ENCODE measurements at regions not wholly inside any gene's neighbourhood (a gene's known extent, or its start where the extent isn't known, plus 50 kb on each side); places are given as distances from the start of the nearest gene placed in this dataset.

- H3K4me3 ChIP-seq (ENCODE audit: low read length): no peak overlapping the region
- TF ChIP-seq CTCF (conservative IDR thresholded peaks at IDR 0.05; ENCODE audit: low read depth, low read length): no peak
- DNase-seq (ENCODE audit: low read depth): no peak
These were observed 1115.8 kb upstream of the ATXN7L3B start for GRCh38 chr12:73421832-73422231.

- TF ChIP-seq CTCF (conservative IDR thresholded peaks at IDR 0.05; ENCODE audit: low read depth, low read length): no peak
- no peak overlapping the region for H3K4me3 ChIP-seq (ENCODE audit: low read length)
- no peak for DNase-seq (ENCODE audit: low read depth)
These were observed 1113.2 kb upstream of the ATXN7L3B start for GRCh38 chr12:73424484-73424883.

GRCh38 chr12:73445658-73446324 lies 1091.8 kb upstream of the ATXN7L3B start:
- TF ChIP-seq CTCF (conservative IDR thresholded peaks at IDR 0.05; ENCODE audit: low read depth, low read length): no peak
- H3K4me3 ChIP-seq (ENCODE audit: low read length): no peak overlapping the region
- no peak for DNase-seq (ENCODE audit: low read depth)

GRCh38 chr12:73452672-73453469 lies 1084.8 kb upstream of the ATXN7L3B start:
- TF ChIP-seq CTCF (conservative IDR thresholded peaks at IDR 0.05; ENCODE audit: low read depth, low read length): no peak
- no peak overlapping the region for H3K4me3 ChIP-seq (ENCODE audit: low read length)

GRCh38 chr12:73460212-73460611 lies 1077.4 kb upstream of the ATXN7L3B start:
- H3K4me3 ChIP-seq (ENCODE audit: low read length): no peak overlapping the region
- TF ChIP-seq CTCF (conservative IDR thresholded peaks at IDR 0.05; ENCODE audit: low read depth, low read length): no peak
- DNase-seq (ENCODE audit: low read depth): no peak

More at GRCh38 chr12:73452672-73453469, 1084.8 kb upstream of the ATXN7L3B start:
- DNase-seq (ENCODE audit: low read depth): no peak

- no peak for DNase-seq (ENCODE audit: low read depth)
- H3K4me3 ChIP-seq (ENCODE audit: low read length): no peak overlapping the region
- no peak for TF ChIP-seq CTCF (conservative IDR thresholded peaks at IDR 0.05; ENCODE audit: low read depth, low read length)
These were observed 1072.5 kb upstream of the ATXN7L3B start for GRCh38 chr12:73465106-73465505.

GRCh38 chr12:73486256-73486655 lies 1051.4 kb upstream of the ATXN7L3B start:
- no peak for TF ChIP-seq CTCF (conservative IDR thresholded peaks at IDR 0.05; ENCODE audit: low read depth, low read length)
- no peak overlapping the region for H3K4me3 ChIP-seq (ENCODE audit: low read length)
- no peak for DNase-seq (ENCODE audit: low read depth)

Data from retinal pigment epithelial cell (primary cell).